ENCODE measurements at regions not wholly inside any gene's neighbourhood (a gene's known extent, or its start where the extent isn't known, plus 50 kb on each side); places are given as distances from the start of the nearest gene placed in this dataset.

- Histone ChIP-seq H3K4me2 (ENCODE audit: low read depth, low read length, poor library complexity, severe bottlenecking) (no peak overlapping the region), H2AFZ (ENCODE audit: low read length) (no peak overlapping the region), H3K9me3 (ENCODE audit: low read length) (no peaks in the 10 kb centered on the region), H3K9me2 (replicated peaks; ENCODE audit: insufficient read depth, low read length) (no peaks in the 10 kb centered on the region), H3K36me3 (ENCODE audit: insufficient read depth, low read length) (no peaks in the 10 kb centered on the region), H4K20me1 (ENCODE audit: insufficient read depth, low read depth, low read length) (no peaks in the 10 kb centered on the region), H3K4me3 (ENCODE audit: low read length) (no peak overlapping the region), H3K4me1 (ENCODE audit: low read length) (no peaks in the 10 kb centered on the region), H3K79me2 (ENCODE audit: low read length) (no peaks in the 10 kb centered on the region), H3K9ac (ENCODE audit: low read length) (no peak overlapping the region), H3K27ac (ENCODE audit: low read length) (no peak overlapping the region), H3K27me3 (ENCODE audit: low read length) (no peaks in the 10 kb centered on the region)
- no peak for DNase-seq
Measured at GRCh38 chr5:122718611-122719010, 56.3 kb upstream of the SNX2 start.

DNA sequence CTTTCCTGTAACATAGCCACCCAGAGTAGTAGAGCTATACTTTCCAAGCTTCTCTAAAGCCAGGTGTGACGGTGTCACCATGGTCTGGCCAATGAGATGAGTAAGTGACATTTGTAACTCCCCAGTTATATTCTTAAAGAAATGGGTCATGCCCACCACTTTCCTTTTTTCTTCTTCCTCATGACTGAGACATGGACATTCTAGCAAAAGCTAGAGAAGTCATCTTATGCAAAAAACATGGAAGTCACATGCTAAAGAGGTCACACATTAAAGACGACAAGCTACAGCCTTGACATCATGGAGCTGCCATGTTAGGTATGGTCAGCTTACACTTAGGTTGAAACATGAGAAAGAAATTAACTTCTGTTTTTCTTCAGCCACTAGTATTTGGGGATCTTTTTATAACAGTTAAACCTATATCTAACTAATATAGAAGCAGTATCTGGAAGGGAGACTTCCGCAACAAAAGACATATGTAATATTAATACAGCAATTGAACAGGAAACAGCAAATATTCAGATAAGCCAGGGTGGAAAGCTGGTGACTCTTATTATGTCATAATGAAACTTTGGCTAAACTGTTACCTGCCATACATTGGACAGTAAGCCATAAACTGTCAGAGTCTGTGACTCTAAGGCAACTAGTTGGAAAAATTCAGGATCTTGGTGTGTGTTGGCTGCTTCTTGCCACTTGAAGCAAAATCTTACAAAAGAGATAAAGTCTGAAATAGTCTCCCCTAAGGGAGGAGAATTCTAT is 54.7 kb upstream of the SNX2 start:
- Histone ChIP-seq H3K27ac (ENCODE audit: low read length) (no peak overlapping the region), H3K36me3 (ENCODE audit: insufficient read depth, low read length) (no peaks in the 10 kb centered on the region), H3K4me2 (ENCODE audit: low read depth, low read length, poor library complexity, severe bottlenecking) (no peak overlapping the region), H3K9me2 (replicated peaks; ENCODE audit: insufficient read depth, low read length) (no peaks in the 10 kb centered on the region), H3K27me3 (ENCODE audit: low read length) (no peaks in the 10 kb centered on the region), H3K4me3 (ENCODE audit: low read length) (no peak overlapping the region), H3K79me2 (ENCODE audit: low read length) (no peaks in the 10 kb centered on the region), H4K20me1 (ENCODE audit: insufficient read depth, low read depth, low read length) (no peaks in the 10 kb centered on the region), H3K9ac (ENCODE audit: low read length) (no peak overlapping the region), H2AFZ (ENCODE audit: low read length) (no peak overlapping the region), H3K4me1 (ENCODE audit: low read length) (no peaks in the 10 kb centered on the region), H3K9me3 (ENCODE audit: low read length) (no peaks in the 10 kb centered on the region)
- no peak for DNase-seq

DNA sequence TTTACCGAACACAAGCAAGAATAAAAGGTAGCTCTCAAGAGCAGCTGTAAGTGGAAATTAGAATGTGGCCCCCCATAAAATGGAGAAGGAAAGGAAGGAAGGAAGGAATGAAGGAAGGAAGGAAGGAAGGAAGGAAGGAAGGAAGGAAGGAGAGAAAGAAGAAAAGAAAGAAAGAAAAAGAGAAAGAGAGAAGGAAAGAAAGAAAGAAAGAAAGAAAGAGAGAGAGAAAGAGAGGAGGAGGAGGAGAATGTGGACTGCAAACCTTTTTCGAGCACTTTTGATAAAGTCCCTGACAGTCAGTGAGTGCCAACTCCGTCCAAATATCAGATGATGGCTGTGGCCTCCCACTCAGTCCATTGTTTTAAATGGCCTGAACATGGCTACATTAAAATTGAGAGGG is 53.8 kb upstream of the SNX2 start:
- H3K36me3 ChIP-seq (ENCODE audit: insufficient read depth, low read length), result no peaks in the 10 kb centered on the region
- no peak overlapping the region for H3K27ac ChIP-seq (ENCODE audit: low read length)
- no peaks in the 10 kb centered on the region for H3K27me3 ChIP-seq (ENCODE audit: low read length)
- H3K9ac ChIP-seq (ENCODE audit: low read length), result no peak overlapping the region
- no peaks in the 10 kb centered on the region for H3K9me3 ChIP-seq (ENCODE audit: low read length)
- no peak overlapping the region for H2AFZ ChIP-seq (ENCODE audit: low read length)
- H3K4me2 ChIP-seq (ENCODE audit: low read depth, low read length, poor library complexity, severe bottlenecking), result no peak overlapping the region
- no peaks in the 10 kb centered on the region for H3K4me1 ChIP-seq (ENCODE audit: low read length)
- H3K4me3 ChIP-seq (ENCODE audit: low read length), result no peak overlapping the region
- no peak for DNase-seq
- H3K79me2 ChIP-seq (ENCODE audit: low read length), result no peaks in the 10 kb centered on the region
- H3K9me2 ChIP-seq (replicated peaks; ENCODE audit: insufficient read depth, low read length), result no peaks in the 10 kb centered on the region
- no peaks in the 10 kb centered on the region for H4K20me1 ChIP-seq (ENCODE audit: insufficient read depth, low read depth, low read length)

GRCh38 chr5:122722341-122722740 is 52.5 kb upstream of the SNX2 start:
- Histone ChIP-seq H3K9me2 (replicated peaks; ENCODE audit: insufficient read depth, low read length) (no peaks in the 10 kb centered on the region), H3K27ac (ENCODE audit: low read length) (no peak overlapping the region), H4K20me1 (ENCODE audit: insufficient read depth, low read depth, low read length) (no peaks in the 10 kb centered on the region), H2AFZ (ENCODE audit: low read length) (no peak overlapping the region), H3K79me2 (ENCODE audit: low read length) (no peaks in the 10 kb centered on the region), H3K27me3 (ENCODE audit: low read length) (no peaks in the 10 kb centered on the region), H3K4me2 (ENCODE audit: low read depth, low read length, poor library complexity, severe bottlenecking) (no peak overlapping the region), H3K4me3 (ENCODE audit: low read length) (no peak overlapping the region), H3K36me3 (ENCODE audit: insufficient read depth, low read length) (no peaks in the 10 kb centered on the region), H3K4me1 (ENCODE audit: low read length) (no peaks in the 10 kb centered on the region), H3K9ac (ENCODE audit: low read length) (no peak overlapping the region), H3K9me3 (ENCODE audit: low read length) (no peaks in the 10 kb centered on the region)
- no peak for DNase-seq

DNA sequence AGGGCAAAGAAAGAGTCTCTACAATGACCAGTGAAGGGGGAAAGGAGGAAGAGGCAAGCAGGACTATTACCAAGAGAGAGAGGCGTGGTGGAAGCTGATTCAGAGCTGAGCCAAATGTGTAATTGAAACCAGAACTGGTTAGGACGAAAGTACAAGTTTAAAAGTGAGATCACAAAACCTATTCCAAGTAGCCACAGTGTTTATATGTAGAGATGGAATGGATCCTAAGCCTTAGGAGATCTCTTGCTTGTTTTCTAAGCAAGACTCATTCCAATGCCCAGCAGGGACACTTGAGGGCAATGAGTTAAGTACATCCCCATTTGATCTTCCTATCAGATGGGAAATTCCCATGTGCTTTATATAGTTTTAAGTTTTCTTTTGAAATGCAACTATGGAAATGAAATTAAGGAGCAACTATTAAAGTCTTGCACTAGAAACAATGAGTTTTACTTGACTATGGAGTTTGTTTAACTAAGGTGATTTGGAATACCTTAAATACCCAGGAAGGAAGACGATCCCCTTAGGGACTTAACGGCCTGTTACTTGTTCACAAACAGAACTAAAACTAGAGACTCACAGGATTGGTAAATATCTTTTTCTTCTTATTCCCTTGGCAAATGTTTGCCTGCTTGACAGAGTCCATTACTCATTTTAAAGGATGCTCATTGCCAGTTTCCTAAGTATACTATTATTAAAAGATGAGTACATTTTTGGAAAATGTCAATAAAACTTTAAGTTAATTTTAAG is 51.1 kb upstream of the SNX2 start:
- Histone ChIP-seq H3K27ac (ENCODE audit: low read length) (no peak overlapping the region), H3K9me2 (replicated peaks; ENCODE audit: insufficient read depth, low read length) (no peaks in the 10 kb centered on the region), H3K4me3 (ENCODE audit: low read length) (no peak overlapping the region), H3K4me2 (ENCODE audit: low read depth, low read length, poor library complexity, severe bottlenecking) (no peak overlapping the region), H4K20me1 (ENCODE audit: insufficient read depth, low read depth, low read length) (no peaks in the 10 kb centered on the region), H3K4me1 (ENCODE audit: low read length) (no peaks in the 10 kb centered on the region), H3K9ac (ENCODE audit: low read length) (no peak overlapping the region), H3K79me2 (ENCODE audit: low read length) (no peaks in the 10 kb centered on the region), H2AFZ (ENCODE audit: low read length) (no peak overlapping the region), H3K36me3 (ENCODE audit: insufficient read depth, low read length) (no peaks in the 10 kb centered on the region), H3K9me3 (ENCODE audit: low read length) (no peaks in the 10 kb centered on the region), H3K27me3 (ENCODE audit: low read length) (no peaks in the 10 kb centered on the region)
- no peak for DNase-seq
